Activated CD4-positive, alpha-beta T cell treated with anti-CD3 and anti-CD28 coated beads, Interleukin-10, Interleukin-2, amounts not matched to agents 100 ng/mL and 50 ng/mL, durations not matched to agents 16 hours and 8 hours (primary cell): ENCODE measurements at regions not wholly inside any gene's neighbourhood (a gene's known extent, or its start where the extent isn't known, plus 50 kb on each side); places are given as distances from the start of the nearest gene placed in this dataset.

Experiments
- DNase-seq: peaks from one replicate; pipeline ENCODE4 v3.0.0-alpha.2; 2020

GRCh38 chr13:107548338-107548737 is 667.0 kb downstream of the LIG4 start:
- no peak for DNase-seq

GRCh38 chr13:107545946-107546502 is 669.3 kb downstream of the LIG4 start:
- DNase-seq = no peak

GRCh38 chr13:107534548-107534947 is 680.8 kb downstream of the LIG4 start:
- no peak for DNase-seq

GRCh38 chr13:107531816-107532215 is 683.5 kb downstream of the LIG4 start:
- DNase-seq = no peak

- no peak for DNase-seq
Measured at GRCh38 chr13:107531180-107531579, 684.2 kb downstream of the LIG4 start.

GRCh38 chr13:107529035-107529434 is 686.3 kb downstream of the LIG4 start:
- no peak for DNase-seq

GRCh38 chr13:107518780-107519179 is 696.6 kb downstream of the LIG4 start:
- no peak for DNase-seq

GRCh38 chr13:107518292-107518691 is 697.0 kb downstream of the LIG4 start:
- DNase-seq = no peak

- DNase-seq = no peak
Measured at GRCh38 chr13:107516517-107516916, 698.8 kb downstream of the LIG4 start.

GRCh38 chr13:107512551-107512950 is 702.8 kb downstream of the LIG4 start:
- DNase-seq = no peak

GRCh38 chr13:107497661-107498060 is 717.7 kb downstream of the LIG4 start:
- no peak for DNase-seq

GRCh38 chr13:107493266-107493665 is 722.1 kb downstream of the LIG4 start:
- no peak for DNase-seq

GRCh38 chr13:107482688-107483087 is 732.6 kb downstream of the LIG4 start:
- no peak for DNase-seq

GRCh38 chr13:107480130-107480529 is 735.2 kb downstream of the LIG4 start:
- no peak for DNase-seq

GRCh38 chr13:107477772-107478379 is 737.5 kb downstream of the LIG4 start:
- DNase-seq = no peak

- no peak for DNase-seq
Measured at GRCh38 chr13:107475753-107476453, 739.4 kb downstream of the LIG4 start.

GRCh38 chr13:107473253-107473652 is 742.1 kb downstream of the LIG4 start:
- DNase-seq = no peak

GRCh38 chr13:107466326-107467099 is 748.8 kb downstream of the LIG4 start:
- DNase-seq = no peak

- DNase-seq = no peak
Measured at GRCh38 chr13:107462501-107462900, 752.8 kb downstream of the LIG4 start.

GRCh38 chr13:107461751-107462150 is 753.6 kb downstream of the LIG4 start:
- DNase-seq = no peak

- no peak for DNase-seq
Measured at GRCh38 chr13:107459430-107459829, 755.9 kb downstream of the LIG4 start.

GRCh38 chr13:107458269-107458668 is 757.1 kb downstream of the LIG4 start:
- DNase-seq = no peak

GRCh38 chr13:107457686-107458085 is 757.6 kb downstream of the LIG4 start:
- no peak for DNase-seq

- DNase-seq = no peak
Measured at GRCh38 chr13:107456431-107456830, 758.9 kb downstream of the LIG4 start.
